ENCODE measurements at regions not wholly inside any gene's neighbourhood (a gene's known extent, or its start where the extent isn't known, plus 50 kb on each side); places are given as distances from the start of the nearest gene placed in this dataset.

DNA sequence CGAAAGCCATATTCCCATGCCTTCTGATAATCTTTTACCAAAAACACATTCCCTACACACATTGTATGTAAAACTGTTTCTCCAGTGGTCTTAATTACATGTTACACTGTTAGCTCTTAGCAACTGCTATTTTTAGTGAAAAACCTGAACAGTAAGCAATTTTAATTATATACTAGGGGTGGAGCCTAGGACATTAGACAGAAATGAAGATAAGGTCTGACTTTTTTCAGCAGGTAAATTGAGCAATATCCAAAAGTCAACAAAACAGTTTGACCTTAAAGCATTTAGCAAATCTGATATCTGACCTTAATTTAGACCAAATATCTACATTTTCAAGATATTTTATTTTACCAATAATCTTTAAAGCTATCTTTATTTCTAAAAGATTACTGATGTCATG lies 60.2 kb downstream of the PDE6H start:
- Histone ChIP-seq H3K36me3 (ENCODE audit: control insufficient read depth in 2 of 3, insufficient read depth in 3 of 3, low read length in 3 of 3) (no peaks in the 10 kb centered on the region), H3K27ac (ENCODE audit: low read depth in 2 of 2, low read length in 2 of 2) (no peak overlapping the region), H3K27me3 (ENCODE audit: control insufficient read depth, insufficient read depth, low read length) (no peaks in the 10 kb centered on the region), H3K9ac (ENCODE audit: low read length in 3 of 3) (no peak overlapping the region), H3K9me3 (ENCODE audit: control insufficient read depth in 2 of 3, insufficient read depth in 1 of 3, low read length in 3 of 3) (no peaks in the 10 kb centered on the region), H3K4me3 (ENCODE audit: low read length in 3 of 3) (no peak overlapping the region), H3K4me1 (ENCODE audit: control insufficient read depth in 2 of 3, insufficient read depth in 2 of 3, low read depth in 1 of 3, low read length in 3 of 3) (peaks cover 0 to 4% (median 2%) of the 10 kb centered on the region in 3 donors)
- no peak for FAIRE-seq
- no peak for DNase-seq
- TF ChIP-seq, protein P1, sequence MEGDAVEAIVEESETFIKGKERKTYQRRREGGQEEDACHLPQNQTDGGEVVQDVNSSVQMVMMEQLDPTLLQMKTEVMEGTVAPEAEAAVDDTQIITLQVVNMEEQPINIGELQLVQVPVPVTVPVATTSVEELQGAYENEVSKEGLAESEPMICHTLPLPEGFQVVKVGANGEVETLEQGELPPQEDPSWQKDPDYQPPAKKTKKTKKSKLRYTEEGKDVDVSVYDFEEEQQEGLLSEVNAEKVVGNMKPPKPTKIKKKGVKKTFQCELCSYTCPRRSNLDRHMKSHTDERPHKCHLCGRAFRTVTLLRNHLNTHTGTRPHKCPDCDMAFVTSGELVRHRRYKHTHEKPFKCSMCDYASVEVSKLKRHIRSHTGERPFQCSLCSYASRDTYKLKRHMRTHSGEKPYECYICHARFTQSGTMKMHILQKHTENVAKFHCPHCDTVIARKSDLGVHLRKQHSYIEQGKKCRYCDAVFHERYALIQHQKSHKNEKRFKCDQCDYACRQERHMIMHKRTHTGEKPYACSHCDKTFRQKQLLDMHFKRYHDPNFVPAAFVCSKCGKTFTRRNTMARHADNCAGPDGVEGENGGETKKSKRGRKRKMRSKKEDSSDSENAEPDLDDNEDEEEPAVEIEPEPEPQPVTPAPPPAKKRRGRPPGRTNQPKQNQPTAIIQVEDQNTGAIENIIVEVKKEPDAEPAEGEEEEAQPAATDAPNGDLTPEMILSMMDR (IDR thresholded peaks at IDR 0.05; ENCODE audit: borderline replicate concordance, extremely low read depth, insufficient read depth), result no peak
- intact Hi-C loops (cut with DNase I), result no loop called here

DNA sequence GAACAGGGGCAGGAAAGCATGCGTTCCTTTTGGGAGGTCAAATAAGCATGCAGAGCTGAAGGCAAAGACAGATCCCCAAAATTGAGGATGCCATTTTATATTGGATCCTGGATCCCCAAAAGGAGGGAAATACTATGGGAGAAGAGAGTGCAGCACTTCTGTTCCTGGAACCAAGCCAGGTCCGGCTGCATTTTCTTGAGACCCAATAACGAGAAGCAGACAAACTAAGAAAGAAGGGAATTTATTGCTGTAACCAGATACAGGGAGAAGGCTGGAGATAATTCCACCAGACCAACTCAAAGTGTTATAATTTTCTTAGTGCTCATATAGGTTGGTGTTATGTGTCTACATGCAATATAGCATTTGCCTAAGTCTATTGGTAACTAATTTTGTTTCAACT lies 60.8 kb downstream of the PDE6H start:
- FAIRE-seq, result no peak

DNA sequence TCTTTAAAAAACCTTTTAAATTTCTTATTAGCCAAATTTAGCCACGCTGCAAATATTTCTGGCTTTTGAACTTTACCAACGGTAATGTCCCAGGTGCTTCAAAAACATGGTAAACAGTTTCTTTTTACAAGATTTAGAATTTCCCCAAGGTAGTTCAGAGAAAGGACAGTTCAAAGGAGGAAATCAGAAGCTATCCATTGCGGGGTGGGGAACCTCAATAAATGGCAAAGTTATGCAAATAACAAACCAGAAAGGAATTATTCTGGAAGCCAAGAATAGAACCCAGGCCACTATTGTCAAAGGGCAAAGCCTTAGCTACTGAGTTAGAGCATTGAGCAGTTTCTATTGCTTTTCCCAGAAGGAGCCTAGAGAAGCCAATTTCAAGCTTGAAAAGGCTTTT lies 62.3 kb downstream of the PDE6H start:
- Histone ChIP-seq H3K36me3 (ENCODE audit: control insufficient read depth in 2 of 3, insufficient read depth in 3 of 3, low read length in 3 of 3) (no peaks in the 10 kb centered on the region), H3K4me1 (ENCODE audit: control insufficient read depth in 2 of 3, insufficient read depth in 2 of 3, low read depth in 1 of 3, low read length in 3 of 3) (peaks cover 0 to 4% (median 2%) of the 10 kb centered on the region in 3 donors), H3K9ac (ENCODE audit: low read length in 3 of 3) (no peak overlapping the region), H3K27me3 (ENCODE audit: control insufficient read depth, insufficient read depth, low read length) (no peaks in the 10 kb centered on the region), H3K27ac (ENCODE audit: low read depth in 2 of 2, low read length in 2 of 2) (no peak overlapping the region), H3K9me3 (ENCODE audit: control insufficient read depth in 2 of 3, insufficient read depth in 1 of 3, low read length in 3 of 3) (no peaks in the 10 kb centered on the region), H3K4me3 (ENCODE audit: low read length in 3 of 3) (no peak overlapping the region)
- intact Hi-C loops (cut with DNase I), result no loop called here
- FAIRE-seq (no peak), DNase-seq (no peak)
- TF ChIP-seq, protein P1 (IDR thresholded peaks at IDR 0.05; ENCODE audit: borderline replicate concordance, extremely low read depth, insufficient read depth), result no peak

More for the DNA sequence above, 60.8 kb downstream of the PDE6H start:
- Histone ChIP-seq H3K9me3 (ENCODE audit: control insufficient read depth in 2 of 3, insufficient read depth in 1 of 3, low read length in 3 of 3) (no peaks in the 10 kb centered on the region), H3K36me3 (ENCODE audit: control insufficient read depth in 2 of 3, insufficient read depth in 3 of 3, low read length in 3 of 3) (no peaks in the 10 kb centered on the region), H3K4me1 (ENCODE audit: control insufficient read depth in 2 of 3, insufficient read depth in 2 of 3, low read depth in 1 of 3, low read length in 3 of 3) (peaks cover 0 to 4% (median 2%) of the 10 kb centered on the region in 3 donors), H3K27ac (ENCODE audit: low read depth in 2 of 2, low read length in 2 of 2) (no peak overlapping the region), H3K4me3 (ENCODE audit: low read length in 3 of 3) (no peak overlapping the region), H3K9ac (ENCODE audit: low read length in 3 of 3) (no peak overlapping the region), H3K27me3 (ENCODE audit: control insufficient read depth, insufficient read depth, low read length) (no peaks in the 10 kb centered on the region)
- TF ChIP-seq, protein P1 (IDR thresholded peaks at IDR 0.05; ENCODE audit: borderline replicate concordance, extremely low read depth, insufficient read depth), result no peak
- intact Hi-C loops (cut with DNase I), result no loop called here
- peak in 3 of 5 donors; percentile 30 to 69 (median 43) for DNase-seq

DNA sequence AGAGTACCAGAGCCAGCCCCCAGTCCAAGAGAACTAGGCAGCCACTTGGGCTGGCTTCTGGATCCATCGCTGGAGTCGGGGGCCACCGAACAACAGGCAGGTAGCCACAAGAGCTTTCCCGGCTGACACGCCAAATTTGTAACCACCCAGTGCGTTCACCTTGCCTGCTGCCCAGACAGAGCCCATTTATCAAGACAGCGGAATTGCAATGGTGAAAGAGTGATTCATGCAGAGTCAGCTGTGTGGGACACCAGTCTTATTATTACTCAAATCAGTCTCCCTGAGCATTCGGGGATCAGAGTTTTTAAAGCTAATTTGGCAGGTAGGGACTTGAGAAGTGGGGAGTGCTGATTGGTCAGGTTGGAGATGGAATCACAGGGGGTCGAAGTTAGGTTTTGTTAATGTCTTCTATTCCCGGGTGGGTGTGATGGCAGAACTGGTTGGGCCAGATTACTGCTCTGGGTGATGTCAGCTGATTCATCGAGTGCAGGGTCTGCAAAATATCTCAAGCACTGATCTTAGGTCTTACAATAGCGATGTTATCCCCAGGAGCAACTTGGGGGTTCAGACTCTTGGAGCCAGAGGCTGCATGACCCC lies 64.3 kb downstream of the PDE6H start:
- DNase-seq, result no peak
- H3K4me3 ChIP-seq (ENCODE audit: low read length in 3 of 3), result no peak overlapping the region
- no peak for FAIRE-seq

More for the DNA sequence above, 64.3 kb downstream of the PDE6H start:
- no peak overlapping the region for H3K9ac ChIP-seq (ENCODE audit: low read length in 3 of 3)
- no peaks in the 10 kb centered on the region for H3K27me3 ChIP-seq (ENCODE audit: control insufficient read depth, insufficient read depth, low read length)
- intact Hi-C loops (cut with DNase I), result no loop called here
- TF ChIP-seq, protein P1 (IDR thresholded peaks at IDR 0.05; ENCODE audit: borderline replicate concordance, extremely low read depth, insufficient read depth), result no peak
- no peaks in the 10 kb centered on the region for H3K9me3 ChIP-seq (ENCODE audit: control insufficient read depth in 2 of 3, insufficient read depth in 1 of 3, low read length in 3 of 3)
- peaks cover 0 to 4% (median 2%) of the 10 kb centered on the region in 3 donors for H3K4me1 ChIP-seq (ENCODE audit: control insufficient read depth in 2 of 3, insufficient read depth in 2 of 3, low read depth in 1 of 3, low read length in 3 of 3)
- no peak overlapping the region for H3K27ac ChIP-seq (ENCODE audit: low read depth in 2 of 2, low read length in 2 of 2)
- no peaks in the 10 kb centered on the region for H3K36me3 ChIP-seq (ENCODE audit: control insufficient read depth in 2 of 3, insufficient read depth in 3 of 3, low read length in 3 of 3)
